Cardiac muscle cell (in vitro differentiated cells and primary cell): ENCODE measurements at regions not wholly inside any gene's neighbourhood (a gene's known extent, or its start where the extent isn't known, plus 50 kb on each side); places are given as distances from the start of the nearest gene placed in this dataset.
A peak's percentile ranks its signal among the peaks of the same experiment; 100 is the strongest.

Experiments
- DNase-seq, 2 donors: peaks; one replicate each; pipeline versions ENCODE4 v3.0.0 to v3.0.0-alpha.2; 2010 to 2017; ENCODE audit warnings: low read depth in 1 of 2, low spot score in 1 of 2
- H3K27ac ChIP-seq: fragments of 200-600 bp; sonication (generic); 2 replicates; pipeline ENCODE4 v1.5.1; 2016
- H3K27me3 ChIP-seq: fragments of 200-600 bp; sonication (generic); 2 replicates; pipeline ENCODE4 v1.6.0; 2016; ENCODE audit warnings: control low read depth
- H3K36me3 ChIP-seq: fragments of 200-600 bp; sonication (generic); 2 replicates; pipeline ENCODE4 v1.5.1; 2016; ENCODE audit warnings: control low read depth
- H3K4me1 ChIP-seq: fragments of 200-600 bp; sonication (generic); 2 replicates; pipeline ENCODE4 v1.8.1; 2017; ENCODE audit warnings: low read depth, mild to moderate bottlenecking, mixed run types
- H3K4me3 ChIP-seq: fragments of 200-600 bp; sonication (generic); 2 replicates; pipeline ENCODE4 v1.5.1; 2016; ENCODE audit warnings: mild to moderate bottlenecking
- H3K9me3 ChIP-seq: fragments of 200-600 bp; sonication (generic); 2 replicates; pipeline ENCODE4 v1.5.1; 2017; ENCODE audit warnings: low read depth, mild to moderate bottlenecking, control low read depth
- TF ChIP-seq, protein P1 (sequence below): IDR thresholded peaks from 2 replicates; pipeline ENCODE4 v1.5.1; 2012; ENCODE audit warnings: low read depth, mild to moderate bottlenecking, low read length

DNA sequence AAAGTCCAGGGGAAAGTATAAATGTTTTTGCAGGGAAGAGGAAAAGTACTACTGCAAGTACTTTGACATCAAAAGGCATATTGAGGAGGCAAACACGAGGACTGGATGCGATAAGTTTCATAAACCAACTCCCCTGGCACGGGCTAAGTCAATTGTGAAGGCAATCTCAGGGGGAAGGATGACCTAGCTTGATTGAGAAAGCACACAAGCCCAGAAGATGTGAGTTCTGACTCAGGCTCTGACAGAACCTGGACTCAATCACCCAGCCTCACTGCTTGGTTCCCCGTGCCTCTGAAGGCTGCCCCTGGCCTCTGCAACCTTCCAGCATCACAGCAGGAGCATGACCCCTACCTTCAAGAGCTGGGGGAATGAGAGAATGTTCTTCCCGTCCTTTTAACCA is 93.2 kb upstream of the ZNF438 start:
- Histone ChIP-seq H3K9me3 (no peaks in the 10 kb centered on the region), H3K4me1 (no peaks in the 10 kb centered on the region), H3K4me3 (no peak overlapping the region), H3K36me3 (no peaks in the 10 kb centered on the region), H3K27ac (no peak overlapping the region), H3K27me3 (no peaks in the 10 kb centered on the region)
- TF ChIP-seq, protein P1, sequence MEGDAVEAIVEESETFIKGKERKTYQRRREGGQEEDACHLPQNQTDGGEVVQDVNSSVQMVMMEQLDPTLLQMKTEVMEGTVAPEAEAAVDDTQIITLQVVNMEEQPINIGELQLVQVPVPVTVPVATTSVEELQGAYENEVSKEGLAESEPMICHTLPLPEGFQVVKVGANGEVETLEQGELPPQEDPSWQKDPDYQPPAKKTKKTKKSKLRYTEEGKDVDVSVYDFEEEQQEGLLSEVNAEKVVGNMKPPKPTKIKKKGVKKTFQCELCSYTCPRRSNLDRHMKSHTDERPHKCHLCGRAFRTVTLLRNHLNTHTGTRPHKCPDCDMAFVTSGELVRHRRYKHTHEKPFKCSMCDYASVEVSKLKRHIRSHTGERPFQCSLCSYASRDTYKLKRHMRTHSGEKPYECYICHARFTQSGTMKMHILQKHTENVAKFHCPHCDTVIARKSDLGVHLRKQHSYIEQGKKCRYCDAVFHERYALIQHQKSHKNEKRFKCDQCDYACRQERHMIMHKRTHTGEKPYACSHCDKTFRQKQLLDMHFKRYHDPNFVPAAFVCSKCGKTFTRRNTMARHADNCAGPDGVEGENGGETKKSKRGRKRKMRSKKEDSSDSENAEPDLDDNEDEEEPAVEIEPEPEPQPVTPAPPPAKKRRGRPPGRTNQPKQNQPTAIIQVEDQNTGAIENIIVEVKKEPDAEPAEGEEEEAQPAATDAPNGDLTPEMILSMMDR = no peak
- peak in 1 of 2 donors; percentile 24 for DNase-seq

DNA sequence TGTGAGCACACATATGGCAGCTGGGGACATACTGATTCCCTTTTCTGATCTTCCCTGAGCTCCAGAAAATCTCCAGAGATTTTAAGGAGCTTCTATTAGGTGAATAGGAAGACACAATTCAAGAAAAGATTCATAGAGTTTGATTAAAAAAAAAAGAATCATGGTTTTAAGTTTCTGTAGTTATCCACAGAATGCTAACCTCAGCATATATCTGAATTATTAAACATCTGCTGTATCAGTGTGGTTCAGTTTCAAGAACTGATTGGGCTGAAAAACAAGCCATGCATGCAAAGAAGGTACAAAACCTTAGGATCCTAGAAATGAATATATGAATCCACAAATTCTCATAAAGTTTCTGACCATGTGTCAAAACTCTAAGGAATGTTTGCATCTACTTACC is 94.1 kb upstream of the ZNF438 start:
- H3K4me1 ChIP-seq = no peaks in the 10 kb centered on the region
- H3K9me3 ChIP-seq = no peaks in the 10 kb centered on the region
- H3K4me3 ChIP-seq = no peak overlapping the region
- no peaks in the 10 kb centered on the region for H3K27me3 ChIP-seq
- no peaks in the 10 kb centered on the region for H3K36me3 ChIP-seq
- no peak for DNase-seq
- TF ChIP-seq, protein P1 = no peak
- H3K27ac ChIP-seq = no peak overlapping the region

DNA sequence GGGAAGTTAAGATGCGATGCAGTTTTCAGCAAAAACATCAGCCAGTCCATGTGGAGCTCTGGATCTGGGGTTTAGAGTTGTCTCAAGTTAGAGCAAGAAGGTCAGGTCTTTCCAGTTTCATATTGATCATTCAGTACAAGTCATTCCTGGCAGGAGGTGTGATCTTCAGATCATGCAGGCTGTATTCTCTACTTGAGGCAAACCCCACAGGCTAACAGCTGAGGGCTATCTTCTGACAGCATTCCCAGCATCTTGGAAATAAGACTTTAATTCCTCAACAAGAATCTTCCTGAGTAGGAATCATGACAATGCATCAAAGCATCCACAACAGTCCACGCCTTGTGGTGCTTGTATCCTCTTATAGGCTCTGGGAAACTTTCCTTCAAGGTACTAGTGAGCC is 94.9 kb upstream of the ZNF438 start:
- Histone ChIP-seq H3K27ac (no peak overlapping the region), H3K9me3 (no peaks in the 10 kb centered on the region), H3K36me3 (no peaks in the 10 kb centered on the region), H3K4me3 (no peak overlapping the region), H3K4me1 (no peaks in the 10 kb centered on the region), H3K27me3 (no peaks in the 10 kb centered on the region)
- no peak for DNase-seq
- TF ChIP-seq, protein P1 = no peak

DNA sequence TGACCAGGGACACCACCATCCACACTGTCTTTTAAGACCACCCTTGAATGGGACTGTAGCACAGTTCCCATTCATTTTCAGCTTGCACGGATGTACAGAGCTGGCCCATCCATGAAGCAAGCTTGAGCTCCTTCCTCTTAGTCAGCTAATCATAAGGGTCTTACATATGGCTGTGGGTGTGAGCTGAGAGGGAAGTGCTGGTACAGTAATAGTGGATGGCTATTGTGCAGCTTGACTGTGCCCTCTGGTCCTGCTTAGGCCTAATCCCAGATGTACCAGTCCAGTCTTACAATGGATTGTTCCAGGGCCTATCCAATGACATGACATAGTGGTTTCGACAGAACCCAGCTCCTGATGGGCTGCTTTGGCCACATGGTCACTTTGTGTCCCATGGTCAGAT is 96.9 kb upstream of the ZNF438 start:
- H3K27me3 ChIP-seq = no peaks in the 10 kb centered on the region
- H3K36me3 ChIP-seq = no peaks in the 10 kb centered on the region
- H3K4me3 ChIP-seq = no peak overlapping the region
- peaks cover 3% of the 10 kb centered on the region for H3K4me1 ChIP-seq
- no peaks in the 10 kb centered on the region for H3K9me3 ChIP-seq
- no peak for DNase-seq
- TF ChIP-seq, protein P1 = no peak
- no peak overlapping the region for H3K27ac ChIP-seq

DNA sequence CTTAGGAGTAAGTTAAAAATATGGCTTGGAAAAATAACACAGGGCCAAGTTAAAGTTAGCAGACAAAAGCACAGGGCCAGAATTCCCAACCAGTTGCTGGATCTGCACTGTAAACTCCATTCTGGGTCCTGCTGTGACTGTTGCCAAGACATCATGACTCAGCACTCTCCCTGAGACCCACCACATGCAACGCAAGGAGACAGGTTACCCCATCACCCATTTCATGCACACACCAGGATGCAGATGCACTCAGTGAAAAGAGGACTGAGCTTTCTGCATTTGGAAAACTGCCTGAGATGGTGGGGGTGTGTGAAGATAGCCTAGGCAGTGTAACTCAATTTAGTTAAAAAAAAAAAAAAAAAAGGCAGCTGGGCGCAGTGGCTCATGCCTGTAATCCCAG is 97.6 kb upstream of the ZNF438 start:
- H3K27me3 ChIP-seq = no peaks in the 10 kb centered on the region
- no peaks in the 10 kb centered on the region for H3K9me3 ChIP-seq
- H3K4me3 ChIP-seq = no peak overlapping the region
- TF ChIP-seq, protein P1 = no peak
- H3K36me3 ChIP-seq = no peaks in the 10 kb centered on the region
- DNase-seq = peak in 1 of 2 donors; percentile 98
- peaks cover 6% of the 10 kb centered on the region for H3K4me1 ChIP-seq
- H3K27ac ChIP-seq = no peak overlapping the region

DNA sequence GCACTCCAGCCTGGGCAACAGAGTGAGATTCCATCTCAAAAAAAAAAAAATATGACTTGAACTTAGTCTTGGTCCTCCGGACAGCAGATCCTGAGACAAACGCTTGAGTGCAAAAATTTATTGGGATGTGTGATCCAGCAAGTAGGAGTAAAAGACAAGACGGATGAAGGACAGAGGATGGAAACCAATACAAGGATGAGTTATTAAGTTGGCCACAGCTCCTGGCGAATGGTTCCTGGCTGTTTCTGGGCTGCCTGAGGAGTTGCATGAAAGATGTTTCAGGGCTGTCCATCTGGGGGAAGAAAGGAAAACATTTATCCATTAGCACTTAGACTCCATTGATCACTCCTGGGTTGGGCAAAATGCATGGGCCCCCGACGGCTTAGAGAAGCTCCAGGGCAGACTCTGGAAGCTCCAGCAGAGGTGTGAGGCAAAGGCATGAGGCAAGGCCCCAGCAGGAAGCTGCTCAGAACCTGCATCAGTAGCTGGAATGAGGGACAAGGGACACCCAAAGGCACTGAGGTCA is 98.3 kb upstream of the ZNF438 start:
- TF ChIP-seq, protein P1 = no peak
- Histone ChIP-seq H3K9me3 (no peaks in the 10 kb centered on the region), H3K4me3 (no peak overlapping the region), H3K27me3 (no peaks in the 10 kb centered on the region), H3K27ac (no peak overlapping the region), H3K4me1 (peaks cover 9% of the 10 kb centered on the region), H3K36me3 (no peaks in the 10 kb centered on the region)
- no peak for DNase-seq
